ENCODE measurements at regions not wholly inside any gene's neighbourhood (a gene's known extent, or its start where the extent isn't known, plus 50 kb on each side); places are given as distances from the start of the nearest gene placed in this dataset.

DNA sequence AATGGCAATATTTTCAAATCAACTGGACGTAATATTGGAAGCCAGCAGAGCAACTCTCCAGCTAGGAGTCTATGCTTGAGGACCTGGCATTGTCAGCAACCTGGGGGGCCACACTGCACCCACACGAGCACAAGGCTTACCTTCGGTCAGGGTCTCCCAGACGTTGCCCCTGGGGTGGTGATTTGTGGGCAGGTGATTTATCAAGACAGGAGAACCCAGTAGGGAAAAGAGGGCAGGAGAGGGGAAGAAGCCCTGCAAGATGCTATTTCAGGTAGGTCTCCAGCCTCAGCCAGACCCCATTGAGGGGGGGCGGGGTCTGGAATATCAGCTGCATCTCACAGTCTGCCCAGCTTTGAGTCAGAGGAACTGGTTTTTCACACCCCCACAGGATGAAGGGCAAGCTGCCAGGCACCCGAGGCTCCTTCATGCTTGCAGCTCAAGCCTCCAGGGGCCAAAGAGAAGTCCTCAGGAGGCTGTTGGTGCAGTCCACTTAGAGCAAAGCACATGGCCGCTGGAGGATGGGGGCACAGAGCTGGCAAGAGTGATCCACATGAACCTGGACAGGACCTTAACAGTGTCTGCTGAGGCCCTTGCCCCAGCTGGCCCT, 80.9 kb upstream of the UQCRFS1 start:
- H3K9me2 ChIP-seq (ENCODE audit: insufficient read depth, low read length) = no peaks in the 10 kb centered on the region
- H3K27me3 ChIP-seq (ENCODE audit: insufficient read depth, low read depth, low read length) = no peaks in the 10 kb centered on the region
- H3K9me3 ChIP-seq (ENCODE audit: low read length) = no peaks in the 10 kb centered on the region
- no peaks in the 10 kb centered on the region for H4K20me1 ChIP-seq (ENCODE audit: insufficient read depth)
- no peaks in the 10 kb centered on the region for H3K79me2 ChIP-seq (replicated peaks; ENCODE audit: insufficient read depth, low read length)
- no peaks in the 10 kb centered on the region for H3K36me3 ChIP-seq (ENCODE audit: insufficient read depth, low read length)
- H3K4me3 ChIP-seq (ENCODE audit: low read length) = no peak overlapping the region
- TF ChIP-seq SMC3 (conservative IDR thresholded peaks at IDR 0.05; ENCODE audit: poor library complexity) (no peak), POLR2AphosphoS5 (IDR thresholded peaks at IDR 0.05) (no peak), EP300 (conservative IDR thresholded peaks at IDR 0.05; ENCODE audit: poor library complexity, severe bottlenecking) (no peak), MXI1 (conservative IDR thresholded peaks at IDR 0.05; ENCODE audit: poor library complexity, severe bottlenecking) (no peak), RAD21 (conservative IDR thresholded peaks at IDR 0.05) (no peak), EZH2 (IDR thresholded peaks at IDR 0.05; ENCODE audit: borderline replicate concordance, insufficient read depth, low read length, poor library complexity, severe bottlenecking) (no peak), CTCF (IDR thresholded peaks at IDR 0.05; ENCODE audit: poor library complexity, severe bottlenecking) (no peak)
- TF ChIP-seq, protein P1, sequence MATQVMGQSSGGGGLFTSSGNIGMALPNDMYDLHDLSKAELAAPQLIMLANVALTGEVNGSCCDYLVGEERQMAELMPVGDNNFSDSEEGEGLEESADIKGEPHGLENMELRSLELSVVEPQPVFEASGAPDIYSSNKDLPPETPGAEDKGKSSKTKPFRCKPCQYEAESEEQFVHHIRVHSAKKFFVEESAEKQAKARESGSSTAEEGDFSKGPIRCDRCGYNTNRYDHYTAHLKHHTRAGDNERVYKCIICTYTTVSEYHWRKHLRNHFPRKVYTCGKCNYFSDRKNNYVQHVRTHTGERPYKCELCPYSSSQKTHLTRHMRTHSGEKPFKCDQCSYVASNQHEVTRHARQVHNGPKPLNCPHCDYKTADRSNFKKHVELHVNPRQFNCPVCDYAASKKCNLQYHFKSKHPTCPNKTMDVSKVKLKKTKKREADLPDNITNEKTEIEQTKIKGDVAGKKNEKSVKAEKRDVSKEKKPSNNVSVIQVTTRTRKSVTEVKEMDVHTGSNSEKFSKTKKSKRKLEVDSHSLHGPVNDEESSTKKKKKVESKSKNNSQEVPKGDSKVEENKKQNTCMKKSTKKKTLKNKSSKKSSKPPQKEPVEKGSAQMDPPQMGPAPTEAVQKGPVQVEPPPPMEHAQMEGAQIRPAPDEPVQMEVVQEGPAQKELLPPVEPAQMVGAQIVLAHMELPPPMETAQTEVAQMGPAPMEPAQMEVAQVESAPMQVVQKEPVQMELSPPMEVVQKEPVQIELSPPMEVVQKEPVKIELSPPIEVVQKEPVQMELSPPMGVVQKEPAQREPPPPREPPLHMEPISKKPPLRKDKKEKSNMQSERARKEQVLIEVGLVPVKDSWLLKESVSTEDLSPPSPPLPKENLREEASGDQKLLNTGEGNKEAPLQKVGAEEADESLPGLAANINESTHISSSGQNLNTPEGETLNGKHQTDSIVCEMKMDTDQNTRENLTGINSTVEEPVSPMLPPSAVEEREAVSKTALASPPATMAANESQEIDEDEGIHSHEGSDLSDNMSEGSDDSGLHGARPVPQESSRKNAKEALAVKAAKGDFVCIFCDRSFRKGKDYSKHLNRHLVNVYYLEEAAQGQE (IDR thresholded peaks at IDR 0.05; ENCODE audit: borderline replicate concordance) = no peak
- no peaks in the 10 kb centered on the region for H3F3A ChIP-seq (ENCODE audit: insufficient read depth, low read length, poor library complexity, severe bottlenecking)
- H2AFZ ChIP-seq (ENCODE audit: low read depth, low read length) = no peak overlapping the region
- H3K4me2 ChIP-seq (ENCODE audit: low read length) = no peak overlapping the region
- no peak overlapping the region for H3K9ac ChIP-seq (ENCODE audit: low read length)
- H3K27ac ChIP-seq (ENCODE audit: low read length) = no peak overlapping the region

GRCh38 chr19:29294343-29294811, 81.4 kb upstream of the UQCRFS1 start:
- Histone ChIP-seq H3K9ac (ENCODE audit: low read length) (no peak overlapping the region), H3F3A (ENCODE audit: insufficient read depth, low read length, poor library complexity, severe bottlenecking) (no peaks in the 10 kb centered on the region), H3K9me2 (ENCODE audit: insufficient read depth, low read length) (no peaks in the 10 kb centered on the region), H3K4me2 (ENCODE audit: low read length) (no peak overlapping the region), H3K9me3 (ENCODE audit: low read length) (no peaks in the 10 kb centered on the region), H3K27ac (ENCODE audit: low read length) (no peak overlapping the region), H2AFZ (ENCODE audit: low read depth, low read length) (no peak overlapping the region), H3K27me3 (ENCODE audit: insufficient read depth, low read depth, low read length) (no peaks in the 10 kb centered on the region), H4K20me1 (ENCODE audit: insufficient read depth) (no peaks in the 10 kb centered on the region), H3K36me3 (ENCODE audit: insufficient read depth, low read length) (no peaks in the 10 kb centered on the region), H3K4me3 (ENCODE audit: low read length) (no peak overlapping the region), H3K79me2 (replicated peaks; ENCODE audit: insufficient read depth, low read length) (no peaks in the 10 kb centered on the region)
- TF ChIP-seq EP300 (conservative IDR thresholded peaks at IDR 0.05; ENCODE audit: poor library complexity, severe bottlenecking) = no peak
- TF ChIP-seq MXI1 (conservative IDR thresholded peaks at IDR 0.05; ENCODE audit: poor library complexity, severe bottlenecking) = no peak
- TF ChIP-seq, protein P1 (IDR thresholded peaks at IDR 0.05; ENCODE audit: borderline replicate concordance) = no peak
- TF ChIP-seq SMC3 (conservative IDR thresholded peaks at IDR 0.05; ENCODE audit: poor library complexity) = no peak
- no peak for TF ChIP-seq CTCF (IDR thresholded peaks at IDR 0.05; ENCODE audit: poor library complexity, severe bottlenecking)
- TF ChIP-seq POLR2AphosphoS5 (IDR thresholded peaks at IDR 0.05) = no peak
- no peak for TF ChIP-seq EZH2 (IDR thresholded peaks at IDR 0.05; ENCODE audit: borderline replicate concordance, insufficient read depth, low read length, poor library complexity, severe bottlenecking)
- no peak for TF ChIP-seq TAF1 (IDR thresholded peaks at IDR 0.05; ENCODE audit: low read depth)

All from neural cell (in vitro differentiated cells).